Activated CD4-positive, alpha-beta T cell treated with anti-CD3 and anti-CD28 coated beads, Interleukin-2, amount 10 ng/mL, durations not matched to agents 7 days and 5 days (primary cell): ENCODE measurements at regions not wholly inside any gene's neighbourhood (a gene's known extent, or its start where the extent isn't known, plus 50 kb on each side); places are given as distances from the start of the nearest gene placed in this dataset.

ENCODE experiments used
- CTCF ChIA-PET: fragments of 350-600 bp; sonication (Branson Sonifier 250); formaldehyde crosslinking; loops from one replicate; lab custom pipeline; 2021; ENCODE audit warnings: antibody characterized with exemption; lab: Charles Lee
- POLR2A ChIA-PET: fragments of 350-600 bp; sonication (Branson Sonifier 250); formaldehyde crosslinking; loops from one replicate; lab custom pipeline; 2021; ENCODE audit warnings: antibody characterized with exemption; lab: Charles Lee
- DNase-seq: peaks from one replicate; pipeline ENCODE4 v3.0.0-alpha.2; 2020
- H3K27ac Mint-ChIP-seq: one replicate; pipeline ENCODE4 v1.8.0; 2021; ENCODE audit warnings: mild to moderate bottlenecking, moderate library complexity, mixed read lengths
- H3K27me3 Mint-ChIP-seq: one replicate; pipeline ENCODE4 v1.8.0; 2021; ENCODE audit warnings: mixed read lengths
- H3K36me3 Mint-ChIP-seq: one replicate; pipeline ENCODE4 v1.8.0; 2021; ENCODE audit warnings: low read depth, mixed read lengths
- H3K4me1 Mint-ChIP-seq: one replicate; pipeline ENCODE4 v1.8.0; 2021; ENCODE audit warnings: mixed read lengths
- H3K4me3 Mint-ChIP-seq: one replicate; pipeline ENCODE4 v1.8.0; 2021; ENCODE audit warnings: mild to moderate bottlenecking, moderate library complexity, mixed read lengths
- H3K9me3 Mint-ChIP-seq: one replicate; pipeline ENCODE4 v1.8.0; 2021; ENCODE audit warnings: mixed read lengths

- POLR2A ChIA-PET, result no interaction called here
- Mint-ChIP-seq H3K9me3 (no peaks in the 10 kb centered on the region), H3K4me3 (no peak overlapping the region), H3K27me3 (peaks cover 1% of the 10 kb centered on the region), H3K4me1 (peaks cover 2% of the 10 kb centered on the region), H3K27ac (no peak overlapping the region), H3K36me3 (no peaks in the 10 kb centered on the region)
- CTCF ChIA-PET, result no interaction called here
- no peak for DNase-seq
These were observed 70.0 kb upstream of the INPP5A start for GRCh38 chr10:132467464-132468149.

- ChIA-PET CTCF (no interaction called here), POLR2A (no interaction called here)
- no peak overlapping the region for H3K4me3 Mint-ChIP-seq
- peaks cover 2% of the 10 kb centered on the region for H3K27me3 Mint-ChIP-seq
- H3K9me3 Mint-ChIP-seq, result no peaks in the 10 kb centered on the region
- DNase-seq, result no peak
- no peaks in the 10 kb centered on the region for H3K36me3 Mint-ChIP-seq
- H3K27ac Mint-ChIP-seq, result no peak overlapping the region
- peaks cover 2% of the 10 kb centered on the region for H3K4me1 Mint-ChIP-seq
These were observed 69.4 kb upstream of the INPP5A start for GRCh38 chr10:132468216-132468615.

GRCh38 chr10:132468651-132469050, 68.9 kb upstream of the INPP5A start:
- no peaks in the 10 kb centered on the region for H3K36me3 Mint-ChIP-seq
- H3K4me1 Mint-ChIP-seq, result peaks cover 2% of the 10 kb centered on the region

GRCh38 chr10:132469197-132469884, 68.2 kb upstream of the INPP5A start:
- Mint-ChIP-seq H3K27me3 (peaks cover 8% of the 10 kb centered on the region), H3K9me3 (no peaks in the 10 kb centered on the region), H3K4me3 (no peak overlapping the region), H3K27ac (no peak overlapping the region), H3K36me3 (no peaks in the 10 kb centered on the region), H3K4me1 (peaks cover 2% of the 10 kb centered on the region)
- no peak for DNase-seq
- ChIA-PET CTCF (no interaction called here), POLR2A (no interaction called here)

More at GRCh38 chr10:132468651-132469050, 68.9 kb upstream of the INPP5A start:
- H3K9me3 Mint-ChIP-seq, result no peaks in the 10 kb centered on the region
- peaks cover 6% of the 10 kb centered on the region for H3K27me3 Mint-ChIP-seq
- no peak overlapping the region for H3K27ac Mint-ChIP-seq
- no peak overlapping the region for H3K4me3 Mint-ChIP-seq
- ChIA-PET CTCF (no interaction called here), POLR2A (no interaction called here)
- no peak for DNase-seq

- no peak for DNase-seq
- Mint-ChIP-seq H3K9me3 (no peaks in the 10 kb centered on the region), H3K4me3 (no peak overlapping the region), H3K27me3 (peaks cover 12% of the 10 kb centered on the region), H3K36me3 (no peaks in the 10 kb centered on the region), H3K4me1 (peaks cover 2% of the 10 kb centered on the region), H3K27ac (no peak overlapping the region)
- CTCF ChIA-PET, result interaction anchor here (1.6 kb wide), 1 partner anchor 9 kb away, joined by 4 read pairs; no protein-coding TSS in a partner anchor
- POLR2A ChIA-PET, result no interaction called here
These were observed 67.0 kb upstream of the INPP5A start for GRCh38 chr10:132470410-132471124.

- Mint-ChIP-seq H3K27me3 (peaks cover 14% of the 10 kb centered on the region), H3K9me3 (no peaks in the 10 kb centered on the region), H3K27ac (no peak overlapping the region), H3K4me3 (no peak overlapping the region), H3K4me1 (peaks cover 2% of the 10 kb centered on the region), H3K36me3 (no peaks in the 10 kb centered on the region)
- ChIA-PET CTCF (interaction anchor here (1.6 kb wide), 1 partner anchor 9 kb away, joined by 4 read pairs; no protein-coding TSS in a partner anchor), POLR2A (no interaction called here)
- DNase-seq, result no peak
These were observed 66.5 kb upstream of the INPP5A start for GRCh38 chr10:132471125-132471451.

- ChIA-PET CTCF (interaction anchor here (1.6 kb wide), 1 partner anchor 8 kb away, joined by 4 read pairs; no protein-coding TSS in a partner anchor), POLR2A (no interaction called here)
- DNase-seq, result no peak
- Mint-ChIP-seq H3K36me3 (no peaks in the 10 kb centered on the region), H3K4me1 (peaks cover 2% of the 10 kb centered on the region), H3K4me3 (no peak overlapping the region), H3K27me3 (peaks cover 14% of the 10 kb centered on the region), H3K27ac (no peak overlapping the region), H3K9me3 (no peaks in the 10 kb centered on the region)
These were observed 66.1 kb upstream of the INPP5A start for GRCh38 chr10:132471484-132471883.

GRCh38 chr10:132475086-132475485, 62.5 kb upstream of the INPP5A start:
- Mint-ChIP-seq H3K9me3 (no peaks in the 10 kb centered on the region), H3K36me3 (no peaks in the 10 kb centered on the region)
- CTCF ChIA-PET, result interaction anchor here (0.6 to 1.1 kb wide), 2 partner anchors 179 to 210 kb away, joined by 3 to 4 read pairs; no protein-coding TSS in a partner anchor

GRCh38 chr10:132476146-132477065, 61.2 kb upstream of the INPP5A start:
- no peak for DNase-seq
- ChIA-PET POLR2A (no interaction called here), CTCF (interaction anchor here (0.6 to 1.2 kb wide), 2 partner anchors 15 to 17 kb away, joined by 3 to 5 read pairs; no protein-coding TSS in a partner anchor)
- Mint-ChIP-seq H3K9me3 (no peaks in the 10 kb centered on the region), H3K27ac (no peak overlapping the region), H3K36me3 (no peaks in the 10 kb centered on the region), H3K27me3 (peaks cover 18% of the 10 kb centered on the region), H3K4me1 (no peaks in the 10 kb centered on the region), H3K4me3 (no peak overlapping the region)

More at GRCh38 chr10:132475086-132475485, 62.5 kb upstream of the INPP5A start:
- no peak overlapping the region for H3K27ac Mint-ChIP-seq
- peaks cover 14% of the 10 kb centered on the region for H3K27me3 Mint-ChIP-seq
- peaks cover 2% of the 10 kb centered on the region for H3K4me1 Mint-ChIP-seq
- no peak overlapping the region for H3K4me3 Mint-ChIP-seq
- DNase-seq, result no peak
- POLR2A ChIA-PET, result no interaction called here

- POLR2A ChIA-PET, result no interaction called here
- CTCF ChIA-PET, result interaction anchor here (1.2 kb wide), 1 partner anchor 18 kb away, joined by 3 read pairs; no protein-coding TSS in a partner anchor
- no peak for DNase-seq
- H3K4me1 Mint-ChIP-seq, result no peaks in the 10 kb centered on the region
- H3K36me3 Mint-ChIP-seq, result no peaks in the 10 kb centered on the region
- peaks cover 19% of the 10 kb centered on the region for H3K27me3 Mint-ChIP-seq
- H3K27ac Mint-ChIP-seq, result no peak overlapping the region
- H3K9me3 Mint-ChIP-seq, result no peaks in the 10 kb centered on the region
- no peak overlapping the region for H3K4me3 Mint-ChIP-seq
These were observed 60.6 kb upstream of the INPP5A start for GRCh38 chr10:132477066-132477397.

GRCh38 chr10:132477398-132478340, 59.9 kb upstream of the INPP5A start:
- DNase-seq, result no peak
- H3K27me3 Mint-ChIP-seq, result peaks cover 20% of the 10 kb centered on the region
- H3K4me1 Mint-ChIP-seq, result no peaks in the 10 kb centered on the region
- no peaks in the 10 kb centered on the region for H3K9me3 Mint-ChIP-seq
- ChIA-PET CTCF (interaction anchor here (0.6 kb wide), 1 partner anchor 18 kb away, joined by 3 read pairs; no protein-coding TSS in a partner anchor), POLR2A (no interaction called here)
- no peaks in the 10 kb centered on the region for H3K36me3 Mint-ChIP-seq
- H3K4me3 Mint-ChIP-seq, result no peak overlapping the region
- no peak overlapping the region for H3K27ac Mint-ChIP-seq
